PC-9 (cell line): ENCODE measurements at regions not wholly inside any gene's neighbourhood (a gene's known extent, or its start where the extent isn't known, plus 50 kb on each side); places are given as distances from the start of the nearest gene placed in this dataset.

ENCODE experiments used
- BruUV-seq: library from RNA; stranded (reverse); fragments of 400-500 nt; replicated peaks from 2 replicates; lab custom pipeline; 2021; lab: Mats Ljungman, UMichigan
- CTCF ChIA-PET: fragments of 300-600 bp; sonication (Branson Sonifier 250); formaldehyde crosslinking; loops from one replicate; lab custom pipeline; 2022; ENCODE audit warnings: antibody characterized with exemption; lab: Charles Lee
- POLR2A ChIA-PET: fragments of 300-600 bp; sonication (Branson Sonifier 250); formaldehyde crosslinking; loops from one replicate; lab custom pipeline; 2022; ENCODE audit warnings: antibody characterized with exemption; ENCODE audit not compliant: unreplicated experiment; lab: Charles Lee
- DNase-seq, 2 experiments: peaks; one replicate each; pipeline versions ENCODE4 v3.0.0 to v3.0.0-alpha.2; 2015 to 2022; ENCODE audit warnings: mixed read lengths in 1 of 2
- H2AFZ ChIP-seq: fragments of 200-600 bp; sonication (generic); 2 replicates; pipeline ENCODE4 v1.8.1; 2017; ENCODE audit warnings: antibody characterized with exemption
- H3F3A ChIP-seq: fragments of 200-600 bp; sonication (generic); 2 replicates; pipeline ENCODE4 v1.8.1; 2017; ENCODE audit warnings: antibody characterized with exemption, mild to moderate bottlenecking, low read depth; ENCODE audit not compliant: insufficient read depth
- H3K27ac ChIP-seq: fragments of 200-600 bp; sonication (generic); 2 replicates; pipeline ENCODE4 v1.6.1; 2016; ENCODE audit warnings: mixed run types
- H3K27me3 ChIP-seq: fragments of 200-600 bp; sonication (generic); 2 replicates; pipeline ENCODE4 v1.6.1; 2016; ENCODE audit warnings: low read depth, mixed run types; ENCODE audit not compliant: insufficient read depth
- H3K36me3 ChIP-seq: fragments of 200-600 bp; sonication (generic); 2 replicates; pipeline ENCODE4 v1.6.1; 2016; ENCODE audit warnings: low read depth, mixed run types
- H3K4me1 ChIP-seq: fragments of 200-600 bp; sonication (generic); replicated peaks from 2 replicates; pipeline ENCODE4 v1.6.1; 2016; ENCODE audit warnings: mixed run types; ENCODE audit not compliant: insufficient read depth
- H3K4me2 ChIP-seq: fragments of 200-600 bp; sonication (generic); 2 replicates; pipeline ENCODE4 v1.6.1; 2017; ENCODE audit warnings: mixed run types
- H3K4me3 ChIP-seq: fragments of 200-600 bp; sonication (generic); 2 replicates; pipeline ENCODE4 v1.6.1; 2016; ENCODE audit warnings: mixed run types
- H3K79me2 ChIP-seq: fragments of 200-600 bp; sonication (generic); 2 replicates; pipeline ENCODE4 v1.6.1; 2017; ENCODE audit warnings: low read depth, mixed run types
- H3K9me2 ChIP-seq: fragments of 200-600 bp; sonication (generic); 2 replicates; pipeline ENCODE4 v1.8.1; 2017; ENCODE audit warnings: mild to moderate bottlenecking; ENCODE audit not compliant: insufficient read depth
- H3K9me3 ChIP-seq: fragments of 200-600 bp; sonication (generic); 2 replicates; pipeline ENCODE4 v1.8.1; 2016; ENCODE audit warnings: low read depth; ENCODE audit not compliant: insufficient read depth
- H4K20me1 ChIP-seq: fragments of 200-600 bp; sonication (generic); 2 replicates; pipeline ENCODE4 v1.8.1; 2017; ENCODE audit not compliant: insufficient read depth
- EZH2 ChIP-seq: fragments of 200-600 bp; sonication (generic); IDR thresholded peaks from 2 replicates; pipeline ENCODE4 v1.8.0; 2017; ENCODE audit warnings: antibody characterized with exemption, low read depth
- intact Hi-C: fragments of 100-400 bp; cut with micrococcal nuclease; formaldehyde crosslinking; loops from one replicate; pipeline ENCODE4 v1.10.0; 2022; ENCODE audit not compliant: unreplicated experiment
- TF ChIP-seq, protein P1 (sequence below): fragments of 200-600 bp; sonication (generic); conservative IDR thresholded peaks from 2 replicates; pipeline ENCODE4 v1.6.1; 2017; ENCODE audit warnings: mixed run types, antibody characterized with exemption, mild to moderate bottlenecking, moderate library complexity

DNA sequence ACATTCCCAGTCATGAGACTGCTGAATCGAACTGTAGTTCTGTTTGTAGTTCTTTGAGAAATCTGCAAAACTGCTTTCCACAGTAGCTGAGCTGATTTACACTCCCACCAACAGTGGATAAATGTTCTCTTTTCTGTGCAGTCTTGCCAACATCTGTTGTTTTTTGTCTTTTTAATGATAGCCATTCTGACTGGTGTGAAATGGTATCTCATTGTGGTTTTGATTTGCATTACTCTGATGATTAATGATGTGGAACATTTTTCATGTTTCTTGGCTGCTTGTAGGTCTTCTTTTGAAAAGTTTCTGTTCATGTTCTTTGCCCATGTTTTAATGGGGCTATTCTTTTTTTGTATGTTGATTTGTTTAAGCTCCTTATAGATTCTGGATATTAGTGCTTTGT lies 187.3 kb upstream of the TLE4 start:
- Histone ChIP-seq H3K4me2 (no peak overlapping the region), H2AFZ (no peak overlapping the region), H3K36me3 (no peaks in the 10 kb centered on the region), H3K9me2 (no peaks in the 10 kb centered on the region; the same call in 1 of the 2 replicates), H4K20me1 (no peaks in the 10 kb centered on the region), H3F3A (no peaks in the 10 kb centered on the region), H3K27ac (no peak overlapping the region), H3K4me1 (no peaks in the 10 kb centered on the region), H3K4me3 (no peak overlapping the region), H3K27me3 (no peaks in the 10 kb centered on the region), H3K9me3 (no peaks in the 10 kb centered on the region), H3K79me2 (no peaks in the 10 kb centered on the region)
- POLR2A ChIA-PET = no interaction called here
- intact Hi-C loops = no loop called here
- no TSS peak for BruUV-seq
- TF ChIP-seq, protein P1, sequence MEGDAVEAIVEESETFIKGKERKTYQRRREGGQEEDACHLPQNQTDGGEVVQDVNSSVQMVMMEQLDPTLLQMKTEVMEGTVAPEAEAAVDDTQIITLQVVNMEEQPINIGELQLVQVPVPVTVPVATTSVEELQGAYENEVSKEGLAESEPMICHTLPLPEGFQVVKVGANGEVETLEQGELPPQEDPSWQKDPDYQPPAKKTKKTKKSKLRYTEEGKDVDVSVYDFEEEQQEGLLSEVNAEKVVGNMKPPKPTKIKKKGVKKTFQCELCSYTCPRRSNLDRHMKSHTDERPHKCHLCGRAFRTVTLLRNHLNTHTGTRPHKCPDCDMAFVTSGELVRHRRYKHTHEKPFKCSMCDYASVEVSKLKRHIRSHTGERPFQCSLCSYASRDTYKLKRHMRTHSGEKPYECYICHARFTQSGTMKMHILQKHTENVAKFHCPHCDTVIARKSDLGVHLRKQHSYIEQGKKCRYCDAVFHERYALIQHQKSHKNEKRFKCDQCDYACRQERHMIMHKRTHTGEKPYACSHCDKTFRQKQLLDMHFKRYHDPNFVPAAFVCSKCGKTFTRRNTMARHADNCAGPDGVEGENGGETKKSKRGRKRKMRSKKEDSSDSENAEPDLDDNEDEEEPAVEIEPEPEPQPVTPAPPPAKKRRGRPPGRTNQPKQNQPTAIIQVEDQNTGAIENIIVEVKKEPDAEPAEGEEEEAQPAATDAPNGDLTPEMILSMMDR = no peak
- TF ChIP-seq EZH2 = no peak
- no peak for DNase-seq
- CTCF ChIA-PET = no interaction called here

- POLR2A ChIA-PET = no interaction called here
- no TSS peak for BruUV-seq
- H4K20me1 ChIP-seq = no peaks in the 10 kb centered on the region
- no peak for TF ChIP-seq EZH2
- TF ChIP-seq, protein P1 = no peak
- no peak overlapping the region for H3K4me3 ChIP-seq
- no peaks in the 10 kb centered on the region for H3K79me2 ChIP-seq
- CTCF ChIA-PET = no interaction called here
- no peaks in the 10 kb centered on the region for H3K4me1 ChIP-seq
- H3K9me3 ChIP-seq = no peaks in the 10 kb centered on the region
- H3K4me2 ChIP-seq = no peak overlapping the region
- no peaks in the 10 kb centered on the region; the same call in 1 of the 2 replicates for H3K9me2 ChIP-seq
- H3K27me3 ChIP-seq = 0 out of 2 replicates have a peak, but pooled peaks cover 5% of the 10 kb centered on the region
- no peaks in the 10 kb centered on the region for H3F3A ChIP-seq
- H3K27ac ChIP-seq = no peak overlapping the region
- intact Hi-C loops = no loop called here
- no peak overlapping the region for H2AFZ ChIP-seq
- H3K36me3 ChIP-seq = no peaks in the 10 kb centered on the region
- DNase-seq = no peak
These were observed 184.5 kb upstream of the TLE4 start for GRCh38 chr9:79387101-79387835.

DNA sequence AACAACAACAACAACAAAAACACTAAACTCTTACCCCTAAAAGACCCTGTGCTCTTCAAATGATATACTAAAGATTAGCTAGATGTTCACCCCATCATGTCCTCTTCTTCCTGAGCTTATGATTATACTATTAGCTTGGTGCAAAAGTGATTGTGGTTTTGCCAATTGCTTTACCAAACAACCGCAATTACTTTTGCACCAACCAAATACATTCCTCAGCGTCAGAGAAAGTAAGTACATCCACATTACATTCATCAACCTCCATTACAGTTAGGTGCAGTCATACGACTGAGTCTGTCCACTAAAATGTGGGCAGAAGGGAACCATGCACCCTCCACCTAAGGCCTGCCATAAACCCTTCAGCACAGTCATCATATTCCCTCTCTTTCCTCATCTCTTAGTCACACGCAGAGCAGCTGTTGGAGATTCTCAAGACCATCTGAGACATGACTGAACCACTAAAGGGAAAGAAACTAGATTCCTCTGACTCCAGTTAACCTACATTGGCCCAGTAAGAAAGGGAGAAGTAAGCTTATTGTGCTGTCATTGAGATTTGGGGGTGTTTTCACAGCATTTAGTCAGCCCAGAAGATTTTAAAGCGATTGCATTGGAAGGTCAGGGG lies 181.6 kb upstream of the TLE4 start:
- Histone ChIP-seq H2AFZ (no peak overlapping the region), H3K36me3 (no peaks in the 10 kb centered on the region), H4K20me1 (no peaks in the 10 kb centered on the region), H3K9me3 (no peaks in the 10 kb centered on the region), H3K27me3 (peaks cover 18% of the 10 kb centered on the region; the same call in 1 of the 2 replicates), H3K27ac (no peak overlapping the region), H3K4me1 (no peaks in the 10 kb centered on the region), H3K9me2 (no peaks in the 10 kb centered on the region; the same call in 1 of the 2 replicates), H3F3A (no peaks in the 10 kb centered on the region), H3K79me2 (no peaks in the 10 kb centered on the region), H3K4me3 (no peak overlapping the region), H3K4me2 (no peak overlapping the region)
- ChIA-PET CTCF (no interaction called here), POLR2A (no interaction called here)
- intact Hi-C loops = no loop called here
- TF ChIP-seq, protein P1 = no peak
- no peak for TF ChIP-seq EZH2
- DNase-seq = no peak
- no TSS peak for BruUV-seq
